ENCODE measurements at regions not wholly inside any gene's neighbourhood (a gene's known extent, or its start where the extent isn't known, plus 50 kb on each side); places are given as distances from the start of the nearest gene placed in this dataset.

GRCh38 chr13:34021619-34022018, 203.7 kb downstream of the RFC3 start:
- TF ChIP-seq AEBP2 (tag by site-specific recombination; IDR thresholded peaks at IDR 0.05; ENCODE audit: borderline replicate concordance) (no peak), ZXDB (tag by site-specific recombination; IDR thresholded peaks at IDR 0.05) (no peak), ZNF785 (tag by site-specific recombination; IDR thresholded peaks at IDR 0.05) (no peak), ZNF292 (tag by site-specific recombination; IDR thresholded peaks at IDR 0.05; ENCODE audit: borderline replicate concordance, low read depth) (no peak), ZBTB1 (tag by site-specific recombination; IDR thresholded peaks at IDR 0.05) (no peak), ZFP37 (tag by site-specific recombination; IDR thresholded peaks at IDR 0.05) (no peak), ZNF121 (tag by site-specific recombination; IDR thresholded peaks at IDR 0.05) (no peak), ZNF416 (tag by site-specific recombination; IDR thresholded peaks at IDR 0.05) (no peak)
- TF ChIP-seq, protein P1, sequence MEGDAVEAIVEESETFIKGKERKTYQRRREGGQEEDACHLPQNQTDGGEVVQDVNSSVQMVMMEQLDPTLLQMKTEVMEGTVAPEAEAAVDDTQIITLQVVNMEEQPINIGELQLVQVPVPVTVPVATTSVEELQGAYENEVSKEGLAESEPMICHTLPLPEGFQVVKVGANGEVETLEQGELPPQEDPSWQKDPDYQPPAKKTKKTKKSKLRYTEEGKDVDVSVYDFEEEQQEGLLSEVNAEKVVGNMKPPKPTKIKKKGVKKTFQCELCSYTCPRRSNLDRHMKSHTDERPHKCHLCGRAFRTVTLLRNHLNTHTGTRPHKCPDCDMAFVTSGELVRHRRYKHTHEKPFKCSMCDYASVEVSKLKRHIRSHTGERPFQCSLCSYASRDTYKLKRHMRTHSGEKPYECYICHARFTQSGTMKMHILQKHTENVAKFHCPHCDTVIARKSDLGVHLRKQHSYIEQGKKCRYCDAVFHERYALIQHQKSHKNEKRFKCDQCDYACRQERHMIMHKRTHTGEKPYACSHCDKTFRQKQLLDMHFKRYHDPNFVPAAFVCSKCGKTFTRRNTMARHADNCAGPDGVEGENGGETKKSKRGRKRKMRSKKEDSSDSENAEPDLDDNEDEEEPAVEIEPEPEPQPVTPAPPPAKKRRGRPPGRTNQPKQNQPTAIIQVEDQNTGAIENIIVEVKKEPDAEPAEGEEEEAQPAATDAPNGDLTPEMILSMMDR (tag by site-specific recombination; IDR thresholded peaks at IDR 0.05): no peak
